ENCODE measurements at regions not wholly inside any gene's neighbourhood (a gene's known extent, or its start where the extent isn't known, plus 50 kb on each side); places are given as distances from the start of the nearest gene placed in this dataset.

GRCh38 chr5:19200251-19200650 lies 787.7 kb downstream of the CDH18 start:
- TF ChIP-seq EZH2phosphoT487 (IDR thresholded peaks at IDR 0.05; ENCODE audit: insufficient read depth, low read depth), result no peak
- no peak for TF ChIP-seq EZH2 (IDR thresholded peaks at IDR 0.05; ENCODE audit: insufficient read depth, poor library complexity, severe bottlenecking)
